NOMO-1 treated with dmso at 0.1 percent for 144 hours (cell line): ENCODE measurements at regions not wholly inside any gene's neighbourhood (a gene's known extent, or its start where the extent isn't known, plus 50 kb on each side); places are given as distances from the start of the nearest gene placed in this dataset.
A peak's percentile ranks its signal among the peaks of the same experiment; 100 is the strongest.

Experiments
- DNase-seq: peaks from one replicate; lab custom pipeline; 2025; ENCODE audit not compliant: unreplicated experiment; lab: John Stamatoyannopoulos, UW

GRCh38 chr10:33453081-33454025 lies 118.9 kb upstream of the NRP1 start:
- no peak for DNase-seq

- DNase-seq = no peak
These were observed 114.1 kb upstream of the NRP1 start for GRCh38 chr10:33448421-33449140.

- no peak for DNase-seq
These were observed 107.1 kb upstream of the NRP1 start for GRCh38 chr10:33441561-33441960.

- peak; percentile 63 for DNase-seq
These were observed 100.5 kb upstream of the NRP1 start for GRCh38 chr10:33434933-33435332.

- DNase-seq = no peak
These were observed 94.2 kb upstream of the NRP1 start for GRCh38 chr10:33428682-33429081.

GRCh38 chr10:33423154-33423529 lies 88.7 kb upstream of the NRP1 start:
- no peak for DNase-seq

- no peak for DNase-seq
These were observed 88.1 kb upstream of the NRP1 start for GRCh38 chr10:33422471-33423153.

- no peak for DNase-seq
These were observed 87.5 kb upstream of the NRP1 start for GRCh38 chr10:33421789-33422462.

GRCh38 chr10:33419311-33419710 lies 84.8 kb upstream of the NRP1 start:
- DNase-seq = no peak

- DNase-seq = no peak
These were observed 83.8 kb upstream of the NRP1 start for GRCh38 chr10:33418301-33418700.

- no peak for DNase-seq
These were observed 82.2 kb upstream of the NRP1 start for GRCh38 chr10:33416691-33417090.

GRCh38 chr10:33416209-33416608 lies 81.7 kb upstream of the NRP1 start:
- DNase-seq = no peak

- no peak for DNase-seq
These were observed 80.4 kb upstream of the NRP1 start for GRCh38 chr10:33414841-33415240.

GRCh38 chr10:33412653-33413361 lies 78.3 kb upstream of the NRP1 start:
- peak; percentile 2 for DNase-seq

GRCh38 chr10:33412241-33412640 lies 77.8 kb upstream of the NRP1 start:
- DNase-seq = no peak

- no peak for DNase-seq
These were observed 76.4 kb upstream of the NRP1 start for GRCh38 chr10:33410860-33411234.

GRCh38 chr10:33410096-33410859 lies 75.8 kb upstream of the NRP1 start:
- DNase-seq = no peak

GRCh38 chr10:33406596-33406995 lies 72.1 kb upstream of the NRP1 start:
- no peak for DNase-seq

GRCh38 chr10:33402220-33403073 lies 68.0 kb upstream of the NRP1 start:
- no peak for DNase-seq
